ENCODE measurements at regions not wholly inside any gene's neighbourhood (a gene's known extent, or its start where the extent isn't known, plus 50 kb on each side); places are given as distances from the start of the nearest gene placed in this dataset.

GRCh38 chr4:125760201-125760819, 445.6 kb downstream of the FAT4 start:
- no peak for TF ChIP-seq POLR2AphosphoS5 (IDR thresholded peaks at IDR 0.05)
- TF ChIP-seq CTCF (IDR thresholded peaks at IDR 0.05) = no peak
- no peak for TF ChIP-seq POLR2A (IDR thresholded peaks at IDR 0.05)

All from suprapubic skin (tissue), 4 donors.